Stimulated activated CD8-positive, alpha-beta memory T cell treated with anti-CD3 and anti-CD28 coated beads, Interleukin-4, amount 100 ng/mL, for 4 hours (primary cell): ENCODE measurements at regions not wholly inside any gene's neighbourhood (a gene's known extent, or its start where the extent isn't known, plus 50 kb on each side); places are given as distances from the start of the nearest gene placed in this dataset.
A peak's percentile ranks its signal among the peaks of the same experiment; 100 is the strongest.

ENCODE experiments used
- DNase-seq, 2 donors: peaks; one replicate each; pipeline ENCODE4 v3.0.0-alpha.2; 2020; ENCODE audit warnings: low read depth in 2 of 2, low spot score in 1 of 2

DNA sequence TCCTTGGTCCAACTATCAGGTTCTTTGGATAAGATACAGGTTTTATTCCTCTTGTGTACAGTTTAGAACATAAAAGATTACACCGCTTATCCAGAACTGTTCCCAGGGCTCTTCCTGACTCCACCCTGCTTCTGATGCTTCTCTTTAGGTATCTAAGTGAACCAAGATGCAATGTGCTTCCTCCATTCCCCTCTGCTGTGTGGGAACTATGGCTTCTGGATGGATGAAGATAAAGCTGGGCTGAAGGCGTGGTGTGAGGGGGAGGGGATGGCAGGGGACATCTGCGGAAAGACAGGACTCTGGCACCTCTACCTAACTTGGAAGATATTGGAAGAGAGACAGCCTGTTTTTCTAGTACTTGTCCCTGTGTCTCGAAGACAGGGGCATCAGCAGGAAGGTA is 209.9 kb upstream of the TBX20 start:
- DNase-seq = no peak

DNA sequence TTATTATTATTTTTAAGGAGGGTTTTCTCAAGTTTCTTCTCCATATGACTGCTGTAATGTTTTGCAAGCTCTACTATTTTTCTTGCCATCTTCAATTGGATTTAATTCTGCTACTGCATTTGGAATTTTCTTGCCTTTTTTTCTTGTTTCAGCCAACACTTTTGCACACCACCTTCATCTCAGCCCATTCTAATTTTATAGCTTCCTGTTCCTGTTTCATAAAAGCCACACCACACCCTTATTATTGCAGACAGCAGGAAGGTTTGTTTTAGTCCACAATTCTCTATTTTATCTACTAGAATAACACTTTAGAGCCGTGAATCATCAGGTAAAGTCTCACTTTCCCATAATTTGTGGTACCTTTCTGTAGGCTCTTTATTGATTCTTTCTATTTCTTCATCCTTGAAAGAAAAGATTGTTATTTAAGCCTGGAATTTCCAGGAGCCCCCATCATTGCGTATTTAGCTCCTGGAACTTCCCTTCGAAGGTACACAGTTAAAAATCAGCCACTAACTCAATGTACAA is 209.3 kb upstream of the TBX20 start:
- no peak for DNase-seq

DNA sequence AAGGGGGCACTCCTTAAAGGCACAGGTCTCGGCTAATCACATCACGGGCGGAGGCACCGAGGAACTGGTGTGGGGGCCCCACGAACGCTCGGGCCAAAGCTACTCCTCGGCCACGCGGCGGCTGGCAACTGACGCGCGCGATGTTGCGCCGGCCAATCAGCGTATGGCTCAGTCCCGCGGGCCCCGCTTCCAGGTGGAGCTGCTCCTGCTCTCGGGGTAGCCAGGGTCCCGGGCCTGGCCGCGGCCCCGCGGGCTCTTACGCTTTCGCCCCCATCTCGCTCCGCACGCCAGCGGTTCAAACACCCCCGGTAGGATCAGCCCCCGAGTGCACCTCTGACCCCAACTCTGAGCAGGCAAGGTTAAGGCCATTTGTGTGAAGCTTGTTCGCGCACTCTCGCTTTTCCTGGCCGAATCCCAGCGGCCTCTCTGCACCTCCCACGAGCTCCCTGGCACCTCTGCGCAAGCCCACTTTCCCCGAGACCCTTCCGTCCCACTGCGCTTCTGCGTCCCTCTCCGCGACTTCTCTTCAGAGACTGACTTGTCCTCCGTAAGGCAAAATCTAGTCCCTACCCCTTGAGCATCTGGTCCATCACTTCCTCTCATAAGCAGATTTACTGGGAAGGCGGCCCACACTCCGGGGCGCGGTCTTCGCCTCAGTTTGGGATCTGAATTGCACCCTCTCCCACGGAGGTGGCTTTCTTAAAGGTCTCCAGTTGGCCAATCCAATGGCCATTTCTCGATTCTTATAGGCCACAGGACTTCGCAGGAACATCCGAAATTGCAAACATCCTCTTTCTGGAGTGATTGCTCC is 200.9 kb upstream of the TBX20 start:
- DNase-seq = no peak

DNA sequence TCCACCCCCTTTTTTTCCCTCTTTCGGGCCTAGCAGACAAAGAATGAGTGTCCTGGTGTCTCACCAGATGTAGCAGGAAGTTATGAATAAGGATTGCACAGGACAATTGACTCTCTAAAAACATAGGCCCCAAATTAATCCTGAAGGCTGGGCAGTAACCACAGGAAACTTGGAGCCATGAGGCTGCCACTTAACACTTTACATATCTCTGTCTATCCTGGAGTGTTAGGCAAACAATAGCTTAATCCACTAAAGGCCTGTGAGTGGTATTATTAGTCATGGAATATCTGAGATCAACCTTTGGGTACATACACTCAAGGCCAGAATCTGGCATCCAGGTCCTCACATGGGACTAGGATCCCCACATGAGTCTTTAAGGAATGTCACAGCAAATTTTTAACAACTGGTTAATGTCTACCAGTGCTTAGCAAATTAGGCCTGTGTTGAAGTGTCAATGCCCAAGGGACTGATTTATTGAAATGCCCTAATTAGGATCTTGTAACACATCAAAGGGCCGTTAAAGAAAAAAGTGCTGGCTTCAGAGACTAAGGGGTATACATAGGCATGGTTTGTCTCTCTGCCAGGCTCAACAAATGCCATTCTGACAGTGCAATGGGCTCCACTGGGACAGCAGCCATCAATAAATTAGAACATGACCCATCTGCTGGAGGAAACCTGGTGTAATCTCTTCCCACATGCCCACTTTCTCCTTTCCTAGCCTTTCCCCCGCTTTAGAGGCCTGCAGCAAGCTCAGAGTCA is 196.7 kb upstream of the TBX20 start:
- DNase-seq = no peak

DNA sequence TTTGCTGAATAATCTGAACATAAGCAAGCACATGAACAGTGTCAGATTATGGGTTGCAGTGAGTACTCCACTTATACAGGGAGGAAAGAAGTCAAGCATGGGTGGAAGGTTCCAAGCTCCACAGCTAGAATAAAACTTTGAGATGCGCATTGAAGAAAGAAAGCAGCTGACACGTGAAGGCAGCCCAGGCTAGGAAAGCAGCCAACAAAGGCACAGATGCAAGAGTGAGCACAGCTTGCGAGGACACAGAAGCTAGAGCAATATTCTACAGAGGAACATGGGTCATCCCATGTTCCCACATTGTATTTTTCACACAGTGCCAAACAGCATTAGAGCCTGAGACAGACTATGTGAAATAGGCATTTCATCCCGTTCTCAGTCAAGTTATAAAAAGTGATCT is 194.6 kb upstream of the TBX20 start:
- DNase-seq = no peak

DNA sequence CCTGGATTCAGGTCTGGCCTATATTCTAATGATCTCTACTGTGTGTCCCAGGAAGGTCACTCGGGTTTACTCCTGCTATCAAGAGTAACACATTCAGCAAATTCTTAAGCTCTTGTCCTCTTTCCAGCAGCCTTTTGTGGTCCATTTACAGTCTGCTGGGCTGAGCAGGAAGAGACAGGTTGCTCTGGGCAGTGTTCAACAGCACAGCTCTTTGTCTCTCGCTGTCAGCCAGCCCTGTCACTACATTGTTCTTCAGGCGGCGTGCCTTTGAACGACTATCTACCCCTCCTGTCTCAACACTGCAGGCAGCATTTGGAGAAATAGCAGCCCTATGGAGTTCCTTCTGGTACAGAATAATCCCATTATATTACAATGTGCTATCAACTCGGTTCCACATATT is 192.2 kb upstream of the TBX20 start:
- no peak for DNase-seq

DNA sequence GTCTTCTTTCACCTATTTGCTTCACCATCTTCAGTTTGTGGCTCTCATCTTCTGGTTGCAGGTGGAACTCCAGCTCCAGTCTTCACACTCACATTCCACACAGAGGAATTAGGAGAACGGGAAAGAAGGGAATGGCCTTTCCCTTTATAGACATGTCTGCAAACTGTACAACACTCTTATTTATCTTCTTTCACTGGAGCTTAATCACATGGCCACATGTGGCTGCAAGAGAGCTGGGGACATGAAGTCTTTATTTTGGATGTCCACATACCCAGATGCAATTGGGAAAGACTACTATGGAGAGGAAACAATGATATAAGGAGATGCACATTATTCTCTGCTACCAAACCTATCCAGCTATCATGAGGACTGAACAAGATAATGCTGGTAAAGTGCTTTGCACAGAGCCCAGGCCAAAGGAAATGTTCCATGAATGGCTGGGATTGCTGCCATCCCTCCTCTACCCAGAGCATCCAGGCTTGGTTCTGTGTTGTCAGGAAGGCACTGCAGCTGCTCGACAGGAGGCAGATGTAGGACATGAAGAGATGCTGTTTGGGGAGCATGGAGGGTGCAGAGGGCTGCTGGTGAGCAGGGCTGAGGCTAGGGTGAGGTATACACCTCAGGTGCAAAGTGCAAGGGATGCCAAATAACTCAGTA is 183.8 kb upstream of the TBX20 start:
- DNase-seq = no peak

DNA sequence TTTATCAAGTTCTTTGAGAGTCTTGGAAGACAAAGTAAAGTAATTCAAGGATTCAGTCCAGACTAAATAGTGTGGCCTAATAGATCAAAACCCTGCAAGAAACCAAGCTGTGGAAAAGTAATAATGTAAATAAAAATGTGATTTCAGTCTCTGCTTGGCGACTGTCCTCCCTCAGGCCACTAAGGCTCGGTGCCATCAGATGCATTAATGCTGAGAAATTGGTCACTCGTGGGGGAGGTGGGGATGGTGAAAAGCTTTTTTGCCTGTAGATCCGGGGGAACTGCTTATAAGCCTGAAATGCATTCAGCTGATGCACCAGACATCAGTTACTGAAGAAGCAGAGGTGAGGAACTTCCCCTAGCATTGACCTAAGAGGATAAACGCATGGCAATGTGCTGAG is 182.6 kb upstream of the TBX20 start:
- no peak for DNase-seq

DNA sequence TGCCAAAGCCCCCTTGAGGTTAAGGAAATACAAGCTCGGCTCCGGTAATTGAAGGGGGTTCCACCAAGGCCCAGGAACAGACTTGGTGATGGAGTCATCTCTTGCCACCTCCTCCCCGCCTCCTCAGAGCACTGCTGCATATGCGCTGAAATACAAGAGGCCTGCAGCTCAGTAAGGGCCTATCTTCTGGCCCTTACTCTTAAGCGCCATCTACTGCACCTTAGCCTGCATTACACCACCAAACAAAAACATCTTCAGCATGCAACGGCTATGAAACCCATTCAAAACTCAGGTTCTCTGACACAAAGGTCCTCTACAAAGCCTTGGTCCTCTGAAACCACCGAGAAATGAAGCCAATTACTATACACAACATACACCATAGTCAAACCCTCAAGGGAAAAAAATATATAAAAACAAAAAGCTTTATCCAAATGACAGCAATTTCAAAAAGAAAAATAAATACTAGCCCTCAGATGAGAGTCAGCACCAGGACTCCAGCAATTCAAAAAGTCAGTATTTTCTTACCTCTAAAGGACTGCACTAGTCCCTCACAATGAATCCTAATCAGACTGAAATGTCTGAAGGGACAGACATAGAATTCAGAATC is 176.8 kb upstream of the TBX20 start:
- no peak for DNase-seq

DNA sequence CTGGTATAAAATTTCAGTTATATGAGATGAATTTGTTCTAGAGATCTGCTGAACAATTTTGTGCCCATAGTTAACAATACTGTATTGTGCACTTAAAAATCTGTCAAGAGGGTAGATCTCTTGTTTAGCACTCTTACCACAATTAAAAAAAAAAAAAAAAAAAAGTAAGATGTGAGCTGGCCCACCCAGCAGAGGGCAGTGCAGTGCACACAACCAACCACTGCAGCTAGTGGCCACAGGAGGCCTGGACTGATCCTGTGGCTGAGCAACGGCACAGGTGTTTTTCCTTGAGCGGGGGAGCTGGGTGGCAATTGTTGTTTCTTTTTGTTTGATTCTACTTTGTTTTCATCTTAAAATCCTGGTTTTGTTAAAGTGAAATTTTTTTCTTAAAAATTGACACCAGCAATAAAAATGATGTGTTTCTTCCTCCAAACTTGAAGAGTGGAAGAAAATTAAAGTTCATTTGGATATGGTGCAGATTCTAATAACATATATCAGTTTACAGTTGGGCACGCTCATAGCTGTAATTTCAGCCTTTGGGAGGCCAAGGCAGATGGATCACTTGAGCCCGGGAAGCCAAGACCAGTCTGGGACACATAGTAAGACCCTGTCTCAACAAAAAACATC is 171.1 kb upstream of the TBX20 start:
- DNase-seq = peak in 1 of 2 donors; percentile 3

DNA sequence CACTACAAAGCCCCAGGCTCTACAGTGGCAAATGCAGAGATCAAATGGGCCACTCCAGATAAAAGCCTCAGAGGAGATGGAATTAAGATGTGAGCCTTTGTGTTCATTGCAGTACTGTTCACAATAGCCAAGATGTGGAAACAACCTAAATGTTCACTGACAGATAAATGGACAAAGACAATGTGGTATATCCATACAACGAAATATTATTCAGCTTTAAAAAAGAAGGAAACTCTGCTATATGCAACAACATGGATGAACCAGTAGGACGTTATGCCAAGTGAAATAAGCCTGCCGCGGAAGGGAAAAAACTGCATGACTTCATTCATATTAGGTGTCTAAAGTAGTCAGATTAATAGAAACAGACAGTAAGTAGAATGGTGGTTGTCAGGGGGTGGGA is 170.5 kb upstream of the TBX20 start:
- no peak for DNase-seq

DNA sequence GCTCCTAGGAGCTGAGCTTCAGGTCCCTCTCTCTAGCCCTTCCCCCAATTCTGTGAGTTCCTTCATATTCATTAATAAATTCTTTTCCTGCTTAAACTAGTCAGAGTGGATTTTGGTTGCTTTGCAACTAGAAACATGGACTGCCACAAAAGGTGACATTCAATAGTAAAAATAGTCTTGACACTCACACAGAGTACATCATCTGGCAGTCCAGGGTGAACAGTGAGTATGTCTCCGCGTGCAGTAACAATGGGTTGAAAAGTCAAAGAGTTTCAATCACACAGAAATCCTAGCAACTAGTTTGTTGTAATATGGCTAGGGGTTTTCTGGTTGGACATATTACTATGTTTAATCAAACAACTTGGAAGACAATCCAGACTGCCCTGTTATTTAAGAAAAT is 168.8 kb upstream of the TBX20 start:
- DNase-seq = no peak

DNA sequence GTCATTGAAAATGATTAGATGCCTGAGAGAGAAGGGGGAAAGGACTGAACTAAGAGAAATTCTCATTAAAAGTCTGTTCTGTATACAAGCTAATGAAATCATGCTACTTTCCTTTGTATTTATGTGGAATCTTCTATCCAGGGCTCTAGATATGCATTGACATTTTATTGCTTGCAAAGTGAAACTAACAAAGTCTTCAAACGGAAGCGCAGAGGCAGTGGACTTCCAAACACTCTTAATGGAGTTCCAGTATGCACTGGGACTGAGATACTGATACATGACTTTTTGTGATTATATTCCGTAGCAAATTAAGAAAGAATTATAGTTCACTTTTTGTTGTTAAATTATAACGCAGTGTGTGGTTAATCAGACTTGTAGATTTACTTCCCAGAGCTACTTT is 166.8 kb upstream of the TBX20 start:
- DNase-seq = no peak

DNA sequence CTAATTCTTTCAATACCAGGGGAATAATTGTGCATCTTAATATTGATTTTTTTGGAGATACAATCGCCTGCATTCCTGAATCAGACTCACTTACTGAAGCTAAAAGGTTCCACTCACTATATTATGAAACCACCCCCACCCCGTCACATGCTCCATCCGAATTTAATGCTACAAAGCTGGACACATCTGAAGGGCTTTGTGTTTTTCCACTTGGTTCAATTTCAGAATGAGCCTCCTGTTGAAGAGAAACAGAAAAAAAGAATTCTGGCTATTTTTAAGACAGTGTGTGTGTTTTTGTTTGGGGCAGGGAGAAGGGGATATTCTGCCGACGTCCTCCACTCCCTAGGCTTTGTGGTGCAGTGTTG is 165.5 kb upstream of the TBX20 start:
- DNase-seq = no peak

DNA sequence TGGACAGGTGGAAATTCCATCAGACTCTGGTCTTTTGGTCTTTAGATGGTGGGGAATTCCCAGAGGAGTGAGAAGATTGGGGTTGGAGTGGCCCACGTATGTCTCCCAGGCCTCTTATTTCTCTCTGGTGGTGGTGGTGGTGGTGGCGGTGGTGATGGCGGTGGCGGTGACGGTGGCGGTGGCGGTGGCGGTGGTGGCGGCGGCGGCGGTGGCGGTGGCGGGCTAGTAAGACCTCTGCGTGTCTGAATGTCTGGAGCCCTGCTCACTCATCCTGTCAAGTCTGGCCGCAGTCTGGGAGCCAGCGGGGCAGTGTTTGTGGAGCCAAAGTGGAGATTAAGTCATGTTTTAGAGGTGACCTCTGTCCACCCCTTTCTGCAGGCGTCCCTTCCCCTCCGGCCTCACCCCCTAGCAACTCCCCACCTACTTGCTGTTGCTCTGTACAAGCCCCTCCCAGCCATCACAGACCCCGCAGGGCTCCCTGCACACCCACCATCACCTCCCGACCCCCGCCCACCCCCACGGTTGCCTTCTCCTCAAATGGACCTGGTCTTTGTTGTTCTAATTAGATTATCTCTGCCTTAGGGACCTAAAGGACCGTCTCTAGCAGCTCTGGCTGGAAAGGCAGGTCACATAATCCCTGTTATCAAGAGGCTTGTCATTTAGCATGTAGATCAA is 165.0 kb upstream of the TBX20 start:
- DNase-seq = no peak

DNA sequence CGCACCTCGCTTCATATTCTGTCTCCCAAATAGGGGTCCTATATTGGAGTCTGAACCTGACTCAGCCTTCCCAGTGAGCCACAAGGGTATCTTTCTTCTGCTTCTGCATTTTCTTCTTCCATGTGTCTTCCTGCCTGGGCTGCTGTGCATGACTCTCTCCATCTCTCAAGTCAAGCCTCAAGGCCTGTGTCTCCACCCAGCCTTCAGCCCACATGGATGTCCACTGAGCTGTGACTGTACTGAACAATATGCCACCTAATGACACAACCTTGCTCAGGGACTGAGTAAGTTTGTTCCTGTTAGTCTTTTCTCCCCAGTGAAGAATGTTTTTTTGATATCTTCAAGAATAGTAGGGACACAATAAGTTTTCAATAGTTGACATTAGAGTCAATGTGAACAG is 162.7 kb upstream of the TBX20 start:
- no peak for DNase-seq

DNA sequence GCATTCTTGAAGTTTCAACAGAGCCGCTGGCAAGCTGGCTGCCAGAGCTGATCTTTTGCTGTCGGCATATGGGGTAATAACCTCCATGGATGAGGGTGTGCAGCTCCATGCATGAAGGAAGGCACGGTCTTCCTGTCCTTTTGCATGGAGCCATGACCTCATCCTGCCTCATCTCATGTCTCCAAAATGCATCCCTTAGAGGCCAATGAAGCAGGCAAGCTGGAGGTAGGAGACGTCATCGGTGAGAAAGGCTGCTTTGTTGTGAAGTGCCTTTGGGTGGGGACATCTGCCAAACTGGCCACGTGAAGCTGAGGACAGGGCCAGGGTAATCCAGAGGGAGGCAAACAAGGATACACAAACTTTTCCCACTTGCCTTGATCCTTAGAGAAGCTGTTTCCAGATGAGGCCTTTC is 161.5 kb upstream of the TBX20 start:
- no peak for DNase-seq

DNA sequence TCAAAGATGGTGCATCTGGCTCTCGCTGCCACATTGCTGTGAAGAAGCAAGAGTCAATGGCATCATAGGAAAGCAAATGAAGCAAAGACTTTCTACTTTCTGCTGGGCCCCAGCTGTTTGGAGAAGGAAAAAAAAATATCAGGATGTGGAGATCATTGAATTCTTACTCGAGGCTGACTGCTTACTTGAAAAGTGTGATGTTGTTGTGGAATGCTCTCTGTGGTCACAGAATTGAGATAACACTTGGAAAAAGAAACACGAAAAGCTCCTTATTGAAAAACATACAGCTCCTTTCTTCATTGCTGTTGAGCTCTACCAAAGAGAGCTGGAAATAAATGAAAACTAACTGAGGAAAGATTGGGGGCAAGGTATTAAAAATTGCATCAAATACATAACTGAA is 157.4 kb upstream of the TBX20 start:
- DNase-seq = no peak

DNA sequence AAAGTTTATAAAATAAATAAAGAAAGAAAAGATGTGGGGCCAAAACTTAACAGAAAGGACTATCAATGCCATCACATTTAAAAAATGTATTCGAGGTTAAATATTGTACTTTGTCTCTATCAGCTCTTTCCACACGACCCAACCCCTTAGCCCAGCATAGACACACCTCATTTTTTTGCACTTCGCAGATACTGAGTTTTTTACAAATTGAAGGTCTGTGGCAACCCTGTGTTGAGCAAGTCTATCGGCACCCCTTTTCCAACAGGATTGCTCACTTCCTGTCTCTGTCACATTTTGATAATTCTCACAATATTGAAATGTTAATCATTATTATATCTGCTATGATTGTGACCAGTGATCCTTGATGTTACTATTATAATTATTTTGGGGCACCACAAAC is 151.6 kb upstream of the TBX20 start:
- no peak for DNase-seq

DNA sequence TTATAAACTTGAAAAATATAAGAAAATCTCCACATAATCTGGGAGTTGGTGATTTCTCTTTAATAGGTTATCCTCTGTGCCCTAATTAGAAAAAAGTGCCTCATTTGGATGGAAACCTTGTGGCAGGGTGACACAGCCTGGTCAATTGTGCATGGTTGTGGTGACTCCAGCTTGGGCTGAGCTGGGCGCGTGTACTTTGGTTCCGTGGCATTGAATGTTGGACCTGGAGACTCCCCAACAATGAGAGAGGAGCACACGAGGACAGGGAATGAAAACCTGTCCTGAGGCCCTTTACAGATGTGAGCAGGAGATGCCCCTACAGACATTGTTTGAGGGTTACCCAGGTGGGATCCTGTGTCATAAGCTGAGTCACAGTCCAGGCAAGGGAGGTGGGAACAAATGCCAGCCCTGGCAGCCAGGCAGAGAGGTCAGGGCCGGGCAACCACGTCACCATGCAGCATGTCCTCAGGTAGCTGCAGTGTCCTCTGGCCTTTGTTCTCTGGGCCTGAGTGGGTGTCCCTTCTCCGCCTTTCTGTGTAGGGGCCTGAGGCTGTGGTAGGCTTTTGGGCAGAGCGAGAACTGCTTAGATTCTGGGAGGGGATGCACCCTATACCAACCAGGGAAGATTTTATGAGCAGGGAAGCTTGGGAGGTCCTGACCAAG is 147.4 kb upstream of the TBX20 start:
- no peak for DNase-seq
